Left kidney (tissue), 1 donor: ENCODE measurements at regions not wholly inside any gene's neighbourhood (a gene's known extent, or its start where the extent isn't known, plus 50 kb on each side); places are given as distances from the start of the nearest gene placed in this dataset.

Experiments used
- DNase-seq: peaks from one replicate; pipeline ENCODE4 v3.0.0-alpha.2; 2013

GRCh38 chr5:29412979-29413378 is 1780.5 kb upstream of the CDH6 start:
- DNase-seq: no peak

DNA sequence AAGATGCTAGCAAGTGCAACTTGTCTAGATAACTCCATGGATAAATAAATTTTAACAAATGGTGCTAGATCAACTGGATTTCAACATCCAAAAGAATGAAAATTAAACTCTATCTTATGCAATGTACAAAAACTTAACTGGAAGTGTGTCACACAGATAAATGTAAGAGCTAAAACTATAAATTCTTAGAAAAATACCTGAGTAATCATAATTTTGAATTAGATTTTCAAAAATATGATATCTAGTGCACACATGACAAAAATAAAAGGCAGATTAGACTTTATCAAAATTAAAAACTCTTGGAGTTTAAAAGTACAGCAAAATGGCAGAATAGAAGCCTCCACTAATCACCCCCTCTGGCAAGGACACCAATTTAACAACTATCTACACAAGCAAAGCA is 1791.2 kb upstream of the CDH6 start:
- DNase-seq: no peak

GRCh38 chr5:29389993-29390392 is 1803.5 kb upstream of the CDH6 start:
- DNase-seq: no peak

- no peak for DNase-seq
These were observed 1806.1 kb upstream of the CDH6 start for GRCh38 chr5:29387384-29387783.

DNA sequence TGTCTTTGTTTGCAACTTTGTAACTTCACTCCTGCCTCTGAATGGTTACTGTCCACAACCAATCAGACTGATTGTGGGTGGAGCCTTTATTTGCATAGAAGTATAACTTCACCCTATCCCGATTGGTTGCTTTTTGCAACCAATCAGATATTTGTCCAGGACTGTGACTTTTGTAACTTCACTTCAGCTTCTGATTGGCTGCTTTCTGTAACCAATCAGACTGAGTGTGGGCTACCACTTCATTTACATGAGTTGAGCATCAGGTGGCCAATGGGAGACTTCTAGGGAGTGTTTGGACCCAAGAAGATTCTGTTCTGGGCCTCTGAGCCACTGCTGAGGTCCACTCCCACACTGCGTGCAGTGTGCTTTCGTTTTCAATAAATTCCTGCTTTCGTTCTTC is 1810.7 kb upstream of the CDH6 start:
- no peak for DNase-seq

GRCh38 chr5:29380029-29380428 is 1813.5 kb upstream of the CDH6 start:
- DNase-seq: no peak

DNA sequence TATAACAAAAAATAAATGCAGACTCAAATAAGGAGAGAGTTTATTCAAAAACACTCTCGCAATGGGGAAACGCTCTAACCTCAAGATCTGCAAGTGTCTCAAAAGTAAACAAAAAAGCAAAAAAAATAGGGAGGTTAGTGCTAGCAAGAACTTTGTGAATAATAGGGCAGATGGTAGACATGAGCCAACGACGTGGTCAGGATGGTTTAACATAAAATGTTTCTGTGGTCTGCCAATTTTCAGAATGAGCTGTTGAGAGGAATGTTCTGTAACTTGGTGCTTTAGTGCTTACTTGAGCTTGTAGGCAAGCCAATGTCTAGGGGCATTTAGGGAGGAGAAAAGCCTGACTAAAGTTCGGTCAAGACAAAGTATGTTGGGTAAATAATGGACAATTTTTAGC is 1813.9 kb upstream of the CDH6 start:
- no peak for DNase-seq

DNA sequence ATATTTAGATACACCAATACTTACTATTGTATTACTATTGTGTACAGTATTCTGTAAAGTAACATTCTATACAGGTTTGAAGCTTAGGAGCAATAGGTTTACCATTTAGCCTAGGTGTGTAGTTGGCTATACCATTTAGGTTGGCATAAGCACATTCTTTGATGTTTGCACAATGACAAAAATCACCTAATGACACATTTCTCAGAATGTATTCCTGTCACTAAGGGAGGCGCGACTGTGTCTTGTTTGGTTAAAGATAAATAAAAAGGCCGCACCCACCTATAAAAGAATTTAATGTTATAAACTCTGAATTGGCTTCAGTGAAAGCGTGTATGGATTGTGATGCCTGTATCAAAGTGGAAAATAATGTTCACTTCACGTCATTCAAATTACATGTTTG is 1815.4 kb upstream of the CDH6 start:
- no peak for DNase-seq

DNA sequence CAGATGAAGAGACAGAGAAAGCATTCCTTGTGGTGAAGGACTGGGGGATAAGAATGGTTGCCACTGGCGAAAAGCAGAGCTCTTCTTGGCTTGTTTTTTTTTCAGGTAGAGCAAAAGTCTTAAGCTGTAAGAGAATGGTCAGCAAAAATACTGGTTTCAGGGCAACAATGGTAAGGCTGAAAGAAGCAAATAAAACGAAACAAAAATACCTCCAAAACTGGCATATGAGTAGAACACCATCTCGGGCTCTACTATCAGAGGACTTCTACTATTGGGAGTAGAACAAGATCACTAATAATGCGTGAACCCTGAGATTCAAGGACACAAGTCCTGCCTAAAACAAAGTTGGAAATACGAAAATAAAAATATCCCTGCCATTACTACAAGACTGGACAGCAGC is 1823.2 kb upstream of the CDH6 start:
- DNase-seq: no peak

GRCh38 chr5:29367176-29367833 is 1826.2 kb upstream of the CDH6 start:
- no peak for DNase-seq

DNA sequence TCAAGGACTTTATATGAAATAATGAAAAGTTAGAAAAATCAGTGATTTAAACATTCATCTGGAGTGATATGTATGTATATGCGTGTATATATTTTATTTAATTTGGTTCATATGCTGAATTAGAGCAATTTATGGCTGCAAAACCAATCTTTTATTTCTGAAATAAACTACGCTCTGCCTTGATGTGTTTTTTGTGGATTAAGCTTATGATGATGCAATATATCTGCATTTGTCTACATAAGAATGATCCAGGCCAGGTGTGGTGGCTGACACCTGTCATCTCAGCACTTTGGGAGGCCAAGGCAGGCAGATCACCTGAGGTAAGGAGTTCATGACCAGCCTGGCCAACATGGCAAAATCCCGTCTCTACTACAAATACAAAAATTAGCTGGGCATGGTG is 1842.3 kb upstream of the CDH6 start:
- DNase-seq: no peak

DNA sequence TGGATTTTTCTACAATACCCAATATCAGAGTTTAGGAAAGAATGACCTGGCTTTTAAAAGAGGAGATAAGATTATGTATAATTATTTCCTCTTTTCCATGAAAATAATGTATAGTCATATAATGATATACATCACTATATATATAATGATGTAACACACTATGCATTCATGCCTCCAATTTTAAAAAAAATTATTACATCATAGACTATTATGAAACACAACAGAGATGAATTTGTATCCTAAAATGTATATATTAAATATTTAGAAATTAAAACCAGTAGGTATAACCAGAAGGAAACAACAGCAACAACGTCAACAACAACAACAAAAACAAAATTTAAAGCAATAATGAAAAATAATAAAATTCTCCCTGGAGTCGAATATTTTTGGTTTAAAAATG is 1856.5 kb upstream of the CDH6 start:
- DNase-seq: no peak

DNA sequence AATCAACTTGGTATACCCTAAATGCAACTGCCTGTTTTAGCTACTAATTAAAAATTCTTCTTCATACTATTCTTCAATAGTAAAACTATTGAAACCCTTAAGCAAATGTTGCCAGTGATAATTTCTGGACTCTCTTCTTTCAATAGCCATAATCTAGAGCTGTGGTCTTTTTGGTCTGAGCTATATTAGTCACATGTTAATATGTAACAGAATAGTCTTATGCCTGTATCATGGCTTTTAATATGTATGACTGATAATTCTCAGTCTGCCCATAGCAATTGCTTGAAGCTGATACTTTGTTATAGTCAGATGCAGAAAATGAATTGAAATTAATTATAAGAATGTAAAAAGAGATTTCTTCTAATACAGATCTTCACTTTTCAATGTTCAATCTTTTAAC is 1871.9 kb upstream of the CDH6 start:
- no peak for DNase-seq

GRCh38 chr5:29309359-29309758 is 1884.1 kb upstream of the CDH6 start:
- DNase-seq: no peak

- no peak for DNase-seq
These were observed 1886.0 kb upstream of the CDH6 start for GRCh38 chr5:29307478-29307877.

GRCh38 chr5:29304545-29304944 is 1888.9 kb upstream of the CDH6 start:
- no peak for DNase-seq

DNA sequence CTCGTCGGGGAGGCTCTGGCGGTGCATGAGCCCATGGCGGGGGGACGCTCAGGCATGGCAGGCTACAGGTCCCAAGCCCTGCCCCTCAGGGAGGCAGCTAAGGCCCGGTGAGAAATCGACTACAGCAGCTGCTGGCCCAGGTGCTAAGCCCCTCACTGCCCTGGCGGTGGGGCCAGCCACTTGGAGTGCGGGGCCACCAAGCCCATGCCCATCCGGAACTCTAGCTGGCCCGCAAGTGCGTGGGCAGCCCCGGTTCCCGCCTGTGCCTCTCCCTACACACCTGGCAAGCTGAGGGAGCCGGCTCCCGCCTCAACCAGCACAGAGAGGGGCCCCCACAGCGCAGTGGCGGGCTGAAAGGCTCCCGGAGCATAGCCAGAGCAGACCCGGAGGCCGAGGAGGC is 1896.9 kb upstream of the CDH6 start:
- no peak for DNase-seq

GRCh38 chr5:29277642-29278041 is 1915.8 kb upstream of the CDH6 start:
- DNase-seq: peak; percentile 1

- no peak for DNase-seq
These were observed 1917.1 kb upstream of the CDH6 start for GRCh38 chr5:29276371-29276770.

DNA sequence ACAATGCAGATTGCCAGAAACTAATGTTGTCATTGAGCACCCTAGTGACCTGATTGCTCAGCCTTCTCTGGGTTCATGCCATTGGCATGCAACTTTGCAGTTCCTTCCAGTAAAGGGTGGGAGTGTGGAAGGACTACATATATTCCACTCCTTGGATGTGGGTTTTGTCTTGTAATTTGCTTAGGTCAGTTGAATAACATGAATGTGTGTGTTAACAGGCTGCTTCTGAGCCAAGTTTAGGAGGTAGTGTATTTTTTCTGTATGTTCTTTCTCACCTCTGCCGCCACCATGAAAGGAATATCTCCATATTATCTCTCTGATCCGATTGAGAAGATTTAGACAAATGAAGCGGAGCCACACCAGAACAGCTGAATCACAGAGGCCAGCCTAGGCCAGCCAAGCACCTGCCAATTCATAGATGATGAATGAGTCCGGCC is 1929.6 kb upstream of the CDH6 start:
- DNase-seq: no peak

DNA sequence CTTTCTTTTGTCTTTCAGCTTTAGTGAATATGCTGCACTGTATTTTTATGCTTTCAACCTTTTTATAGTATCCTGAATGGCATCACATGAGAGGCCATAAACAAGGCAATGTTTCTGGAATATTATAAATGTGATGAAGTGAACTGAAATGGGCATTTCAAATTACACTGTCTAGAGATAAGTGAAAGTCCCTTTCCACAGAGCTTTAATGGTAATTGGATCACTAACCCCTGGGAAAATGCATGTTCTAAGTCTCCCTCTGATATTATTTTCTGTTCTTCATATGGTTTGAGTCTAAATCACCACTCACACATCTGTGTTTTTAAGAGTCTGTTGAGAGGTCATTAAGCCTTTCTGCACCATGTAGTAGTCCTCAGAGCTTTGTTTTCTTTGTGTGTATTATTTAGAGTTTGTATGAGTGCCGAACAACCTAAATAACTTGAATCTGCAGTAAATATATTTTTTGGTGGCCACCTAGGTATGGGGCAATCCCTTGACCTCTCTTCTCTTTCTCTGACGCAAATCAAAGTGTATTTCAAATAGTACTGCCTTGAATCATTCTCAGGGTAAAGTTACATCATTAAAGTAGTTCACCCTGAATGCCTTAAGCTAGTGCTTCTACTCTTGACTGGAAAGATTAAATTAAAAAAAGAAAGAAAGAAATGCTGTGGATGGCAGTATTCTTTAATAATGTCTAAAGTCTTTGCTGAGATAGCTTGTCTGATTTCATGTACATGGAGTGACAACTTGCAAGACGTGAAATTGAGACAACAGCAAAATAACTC is 1931.0 kb upstream of the CDH6 start:
- DNase-seq: no peak

- DNase-seq: no peak
These were observed 1932.3 kb upstream of the CDH6 start for GRCh38 chr5:29261213-29261612.

- DNase-seq: no peak
These were observed 1941.1 kb upstream of the CDH6 start for GRCh38 chr5:29252390-29252789.
